HepG2 (cell line): ENCODE measurements at regions not wholly inside any gene's neighbourhood (a gene's known extent, or its start where the extent isn't known, plus 50 kb on each side); places are given as distances from the start of the nearest gene placed in this dataset.

Experiments used
- ATAC-seq: fragments of 200-7000 bp; cut with Tn5 transposase; 3 replicates; pipeline ENCODE4 v1.9.1; 2020; ENCODE audit warnings: mild to moderate bottlenecking, moderate library complexity
- BruUV-seq: library from RNA; stranded (reverse); fragments of 400-500 nt; replicated peaks from 2 replicates; lab custom pipeline; 2021; lab: Mats Ljungman, UMichigan
- CTCF ChIA-PET: fragments of 300-600 bp; formaldehyde crosslinking; extraction: SDS; loops from one replicate; lab custom pipeline; 2021; ENCODE audit warnings: low total read pairs, inconsistent platforms, low intra/inter-chr PET ratio; lab: Yijun Ruan, JAX
- POLR2A ChIA-PET: fragments of 350-600 bp; sonication (Branson Sonifier 250); formaldehyde crosslinking; loops from one replicate; lab custom pipeline; 2020; ENCODE audit warnings: antibody characterized with exemption, inconsistent platforms; lab: Yijun Ruan, JAX
- DNase-seq: peaks from one replicate; pipeline ENCODE4 v3.0.0-alpha.2; 2015; ENCODE audit warnings: low spot score
- FAIRE-seq: peaks from 3 replicates; lab custom pipeline; 2011; peaks lifted over from hg19 to GRCh38; lab: Jason Lieb, UNC
- H2AFZ ChIP-seq: one replicate; pipeline ENCODE4 v1.6.1; 2011; ENCODE audit warnings: low read length, inconsistent platforms
- H3K27ac ChIP-seq: fragments of 300-600 bp; 3 replicates; pipeline ENCODE4 v1.8.0; 2011; ENCODE audit warnings: mixed run types, mild to moderate bottlenecking, mixed read lengths, low read length, inconsistent platforms; ENCODE audit not compliant: insufficient read depth; ENCODE audit errors: extremely low read length
- H3K27me3 ChIP-seq, 2 experiments: fragments of 200-600 bp in 1 of 2; 2 replicates in 1 of 2; 3 replicates in 1 of 2; pipeline versions ENCODE4 v1.6.0 to v1.8.0; 2011; ENCODE audit warnings: low read length in 2 of 2, mild to moderate bottlenecking in 2 of 2, moderate library complexity in 2 of 2, inconsistent platforms in 1 of 2; ENCODE audit not compliant: insufficient read depth in 2 of 2, control insufficient read depth in 1 of 2
- H3K36me3 ChIP-seq, 2 experiments: fragments of 200-600 bp in 1 of 2; replicated peaks in 1 of 2; 2 replicates in 1 of 2; 3 replicates in 1 of 2; pipeline versions ENCODE4 v1.5.1 to v1.8.0; 2011; ENCODE audit warnings: low read length in 2 of 2, inconsistent platforms in 1 of 2; ENCODE audit not compliant: insufficient read depth in 2 of 2, control insufficient read depth in 1 of 2
- H3K4me1 ChIP-seq: 2 replicates; pipeline ENCODE4 v1.5.1; 2012; ENCODE audit warnings: low read length, inconsistent platforms; ENCODE audit not compliant: insufficient read depth
- H3K4me2 ChIP-seq: 2 replicates; pipeline ENCODE4 v1.6.0; 2011; ENCODE audit warnings: low read depth, low read length, inconsistent platforms
- H3K4me3 ChIP-seq, 3 experiments: fragments of 200-600 bp in 1 of 3; sonication (generic), shearing (Covaris generic) in 1 of 3; replicated peaks in 1 of 3; 2 replicates each; pipeline ENCODE4 v1.5.1; 2011 to 2016; ENCODE audit warnings: low read length in 3 of 3, inconsistent platforms in 2 of 3, low read depth in 2 of 3, mild to moderate bottlenecking in 2 of 3, control low read depth in 1 of 3, mixed read lengths in 1 of 3; ENCODE audit not compliant: insufficient read depth in 1 of 3
- H3K79me2 ChIP-seq: one replicate; pipeline ENCODE4 v1.6.1; 2011; ENCODE audit warnings: low read length, inconsistent platforms; ENCODE audit not compliant: insufficient read depth
- H3K9ac ChIP-seq: 2 replicates; pipeline ENCODE4 v1.6.0; 2011; ENCODE audit warnings: mild to moderate bottlenecking, low read depth, low read length, inconsistent platforms; ENCODE audit not compliant: insufficient read depth
- H3K9me3 ChIP-seq: 2 replicates; pipeline ENCODE4 v1.5.1; 2012; ENCODE audit warnings: mild to moderate bottlenecking, low read length
- H4K20me1 ChIP-seq: 2 replicates; pipeline ENCODE4 v1.6.0; 2011; ENCODE audit warnings: inconsistent platforms, mild to moderate bottlenecking, low read length, moderate library complexity; ENCODE audit not compliant: insufficient read depth
- ARID3A ChIP-seq: IDR thresholded peaks from 2 replicates; pipeline ENCODE4 v1.6.1; 2012; ENCODE audit warnings: low read depth, low read length, improper control_type of control experiment
- FOXM1 ChIP-seq: sonication (generic); formaldehyde crosslinking; IDR thresholded peaks from 2 replicates; pipeline ENCODE4 v1.5.0; 2020; ENCODE audit warnings: missing genetic modification reagents
- GATAD2A ChIP-seq: IDR thresholded peaks from 2 replicates; pipeline ENCODE4 v1.6.1; 2016
- HES4 ChIP-seq: sonication (generic); formaldehyde crosslinking; IDR thresholded peaks from 2 replicates; pipeline ENCODE4 v1.9.0; 2021; ENCODE audit warnings: mild to moderate bottlenecking, missing genetic modification reagents, borderline replicate concordance
- KAT7 ChIP-seq: IDR thresholded peaks from 2 replicates; pipeline ENCODE4 v1.6.1; 2018; ENCODE audit warnings: borderline replicate concordance, missing compliant biosample characterization
- KLF15 ChIP-seq: sonication (generic); formaldehyde crosslinking; IDR thresholded peaks from 2 replicates; pipeline ENCODE4 v1.8.1; 2023; ENCODE audit warnings: borderline replicate concordance, mild to moderate bottlenecking, inconsistent platforms, missing genetic modification reagents, mixed read lengths
- MED1 ChIP-seq: sonication (generic); formaldehyde crosslinking; IDR thresholded peaks from 2 replicates; pipeline ENCODE4 v1.4.0; 2020; ENCODE audit warnings: missing genetic modification reagents
- MTF1 ChIP-seq: sonication (generic); formaldehyde crosslinking; IDR thresholded peaks from 2 replicates; pipeline ENCODE4 v1.5.0; 2020; ENCODE audit warnings: missing genetic modification reagents
- NCOA1 ChIP-seq: sonication (generic); formaldehyde crosslinking; IDR thresholded peaks from 2 replicates; pipeline ENCODE4 v1.9.0; 2021; ENCODE audit warnings: missing genetic modification reagents
- PCBP1 ChIP-seq: fragments of 200-400 bp; formaldehyde crosslinking; IDR thresholded peaks from 2 replicates; pipeline ENCODE4 v1.6.1; 2017; ENCODE audit warnings: mild to moderate bottlenecking, low read depth, low read length, borderline replicate concordance
- POLR2G ChIP-seq: fragments of 200-400 bp; formaldehyde crosslinking; IDR thresholded peaks from 2 replicates; pipeline ENCODE4 v1.6.1; 2018; ENCODE audit warnings: mild to moderate bottlenecking, low read depth, low read length, moderate library complexity
- RBAK ChIP-seq: sonication (generic); formaldehyde crosslinking; IDR thresholded peaks from 2 replicates; pipeline ENCODE4 v1.5.1; 2020; ENCODE audit warnings: mild to moderate bottlenecking, missing genetic modification reagents
- SIX1 ChIP-seq: sonication (generic); formaldehyde crosslinking; IDR thresholded peaks from 2 replicates; pipeline ENCODE4 v1.4.0; 2020; ENCODE audit warnings: missing genetic modification reagents, borderline replicate concordance
- SP5 ChIP-seq: IDR thresholded peaks from 2 replicates; pipeline ENCODE4 v1.6.1; 2016; ENCODE audit warnings: low read depth, borderline replicate concordance
- TEAD3 ChIP-seq: optimal IDR thresholded peaks from 2 replicates; pipeline ENCODE3; 2016; ENCODE audit warnings: borderline replicate concordance
- ZBTB14 ChIP-seq: sonication (generic); formaldehyde crosslinking; IDR thresholded peaks from 2 replicates; pipeline ENCODE4 v1.4.0; 2020; ENCODE audit warnings: missing genetic modification reagents
- ZFY ChIP-seq: sonication (generic); formaldehyde crosslinking; IDR thresholded peaks from 2 replicates; pipeline ENCODE4 v1.4.0; 2020; ENCODE audit warnings: missing genetic modification reagents
- ZNF136 ChIP-seq: sonication (generic); formaldehyde crosslinking; IDR thresholded peaks from 2 replicates; pipeline ENCODE4 v1.8.1; 2022; ENCODE audit warnings: low read depth, mild to moderate bottlenecking, moderate library complexity, missing genetic modification reagents
- ZNF619 ChIP-seq: sonication (generic); formaldehyde crosslinking; IDR thresholded peaks from 2 replicates; pipeline ENCODE4 v1.4.0; 2020; ENCODE audit warnings: mild to moderate bottlenecking, missing genetic modification reagents
- ZNF772 ChIP-seq: sonication (generic); formaldehyde crosslinking; IDR thresholded peaks from 2 replicates; pipeline ENCODE4 v1.5.0; 2020; ENCODE audit warnings: mild to moderate bottlenecking, missing genetic modification reagents
- WGBS: methylation state at CpG from one replicate; pipeline ENCODE4 v1.1.6; 2017; ENCODE audit warnings: low lambda C conversion rate; 5-methylcytosine and 5-hydroxymethylcytosine counted together
- in situ Hi-C: cut with HindIII; loops from 2 replicates; pipeline ENCODE4 v1.10.0; 2017; ENCODE audit warnings: low pct_unique_long_range_greater_than_20kb; ENCODE audit not compliant: extremely low pct_ligation_motif_present
- intact Hi-C: fragments of 100-400 bp; cut with micrococcal nuclease; formaldehyde crosslinking; loops from one replicate; pipeline ENCODE4 v1.10.0; 2022; ENCODE audit not compliant: unreplicated experiment

- ChIA-PET POLR2A (no interaction called here), CTCF (no interaction called here)
- Histone ChIP-seq H3K9ac (no peak overlapping the region), H3K4me1 (no peaks in the 10 kb centered on the region), H3K4me2 (no peak overlapping the region), H3K27me3 (0 out of 5 replicates have a peak, but pooled peaks cover 0 to 6% of the 10 kb centered on the region in 2 experiments), H2AFZ (no peak overlapping the region)
- intact Hi-C loops (no loop called here), in situ Hi-C loops (no loop called here)
- FAIRE-seq (no peak), DNase-seq (no peak)
- TF ChIP-seq POLR2G (no peak), HES4 (CRISPR knock-in tag) (no peak), TEAD3 (CRISPR knock-in tag) (no peak), ZNF772 (CRISPR knock-in tag) (no peak), FOXM1 (CRISPR knock-in tag) (no peak), GATAD2A (CRISPR knock-in tag) (no peak), PCBP1 (no peak), ZBTB14 (no peak), ZNF619 (CRISPR knock-in tag) (no peak), MTF1 (no peak), MED1 (CRISPR knock-in tag) (no peak), ZFY (no peak), KAT7 (CRISPR knock-in tag) (no peak), ARID3A (no peak), SP5 (CRISPR knock-in tag) (no peak), NCOA1 (CRISPR knock-in tag) (no peak), ZNF136 (no peak), SIX1 (CRISPR knock-in tag) (no peak), KLF15 (CRISPR knock-in tag) (no peak), RBAK (CRISPR knock-in tag) (no peak)
- TF ChIP-seq, all 625 proteins: peak for 0
- WGBS, result 3% methylated on average over 5 of the region's 5 CpGs
- no peaks in the 10 kb centered on the region for H4K20me1 ChIP-seq
- no peak overlapping the region for H3K27ac ChIP-seq
- no peaks in the 10 kb centered on the region for H3K9me3 ChIP-seq
- no peak for ATAC-seq
- no TSS peak for BruUV-seq
- H3K36me3 ChIP-seq, result no peaks in the 10 kb centered on the region
- H3K79me2 ChIP-seq, result no peaks in the 10 kb centered on the region
- H3K4me3 ChIP-seq, result no peak overlapping the region
Observed at GRCh38 chr4:72977936-72978485, 91.5 kb downstream of the COX18 start.
